Keratinocyte (primary cell): ENCODE measurements at regions not wholly inside any gene's neighbourhood (a gene's known extent, or its start where the extent isn't known, plus 50 kb on each side); places are given as distances from the start of the nearest gene placed in this dataset.

ENCODE experiments used
- CTCF ChIP-seq, 3 experiments: IDR thresholded peaks in 1 of 3; conservative IDR thresholded peaks in 1 of 3; optimal IDR thresholded peaks in 1 of 3; 2 replicates in 2 of 3; 3 replicates in 1 of 3; pipeline versions ENCODE3 to v1.5.1; 2011; ENCODE audit warnings: low read length in 3 of 3, mild to moderate bottlenecking in 3 of 3, moderate library complexity in 2 of 3, control low read depth in 1 of 3, inconsistent platforms in 1 of 3; ENCODE audit not compliant: insufficient read depth in 2 of 3; ENCODE audit errors: extremely low read depth in 1 of 3
- EZH2 ChIP-seq: IDR thresholded peaks from one replicate; pipeline ENCODE4 v1.6.1; 2012; ENCODE audit warnings: inconsistent platforms, mild to moderate bottlenecking, low read length, moderate library complexity

- TF ChIP-seq CTCF (optimal IDR thresholded peaks at IDR 0.05 in 1 of 3, IDR thresholded peaks at IDR 0.05 in 1 of 3, conservative IDR thresholded peaks at IDR 0.05 in 1 of 3; ENCODE audit: extremely low read depth in 1 of 3, insufficient read depth in 2 of 3, low read length in 3 of 3) (no peak), EZH2 (no peak)
These were observed 398.2 kb upstream of the NBEA start for GRCh38 chr13:34543836-34544235.
